ENCODE measurements at regions not wholly inside any gene's neighbourhood (a gene's known extent, or its start where the extent isn't known, plus 50 kb on each side); places are given as distances from the start of the nearest gene placed in this dataset.

GRCh38 chr16:86010680-86011141, 111.7 kb downstream of the IRF8 start:
- TF ChIP-seq, protein P1, sequence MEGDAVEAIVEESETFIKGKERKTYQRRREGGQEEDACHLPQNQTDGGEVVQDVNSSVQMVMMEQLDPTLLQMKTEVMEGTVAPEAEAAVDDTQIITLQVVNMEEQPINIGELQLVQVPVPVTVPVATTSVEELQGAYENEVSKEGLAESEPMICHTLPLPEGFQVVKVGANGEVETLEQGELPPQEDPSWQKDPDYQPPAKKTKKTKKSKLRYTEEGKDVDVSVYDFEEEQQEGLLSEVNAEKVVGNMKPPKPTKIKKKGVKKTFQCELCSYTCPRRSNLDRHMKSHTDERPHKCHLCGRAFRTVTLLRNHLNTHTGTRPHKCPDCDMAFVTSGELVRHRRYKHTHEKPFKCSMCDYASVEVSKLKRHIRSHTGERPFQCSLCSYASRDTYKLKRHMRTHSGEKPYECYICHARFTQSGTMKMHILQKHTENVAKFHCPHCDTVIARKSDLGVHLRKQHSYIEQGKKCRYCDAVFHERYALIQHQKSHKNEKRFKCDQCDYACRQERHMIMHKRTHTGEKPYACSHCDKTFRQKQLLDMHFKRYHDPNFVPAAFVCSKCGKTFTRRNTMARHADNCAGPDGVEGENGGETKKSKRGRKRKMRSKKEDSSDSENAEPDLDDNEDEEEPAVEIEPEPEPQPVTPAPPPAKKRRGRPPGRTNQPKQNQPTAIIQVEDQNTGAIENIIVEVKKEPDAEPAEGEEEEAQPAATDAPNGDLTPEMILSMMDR (IDR thresholded peaks at IDR 0.05) = no peak
- no peak for TF ChIP-seq POLR2A (IDR thresholded peaks at IDR 0.05)
